ENCODE measurements at regions not wholly inside any gene's neighbourhood (a gene's known extent, or its start where the extent isn't known, plus 50 kb on each side); places are given as distances from the start of the nearest gene placed in this dataset.
"Not testable (repeated sequence)": the region's sequence is repeated elsewhere in the genome, so short reads cannot be mapped to it uniquely, and the experiment has no call there.

- H3K4me3 ChIP-seq, result no peak overlapping the region
- peaks cover 11 to 28% (median 23%) of the 10 kb centered on the region in 10 experiments for H3K4me1 ChIP-seq
- TF ChIP-seq Cebpa-rat (IDR thresholded peaks at IDR 0.05), result no peak
Observed at GRCh38 chr13:34166406-34166805, 348.5 kb downstream of the RFC3 start.

GRCh38 chr13:34167347-34167746 is 349.4 kb downstream of the RFC3 start:
- no peak overlapping the region for H3K4me3 ChIP-seq
- no peaks in the 10 kb centered on the region for H3K36me3 ChIP-seq
- H3K9ac ChIP-seq, result no peak overlapping the region
- no peak overlapping the region for H3K27ac ChIP-seq
- no peak overlapping the region for H3K4me2 ChIP-seq
- no peaks in the 10 kb centered on the region for H3K9me3 ChIP-seq (replicated peaks in 1 of 11)
- no peaks in the 10 kb centered on the region for H4K20me1 ChIP-seq
- H3K4me1 ChIP-seq, result peaks cover 5 to 19% (median 14%) of the 10 kb centered on the region in 10 experiments
- H3K27me3 ChIP-seq, result no peaks in the 10 kb centered on the region
- TF ChIP-seq Cebpa-rat (IDR thresholded peaks at IDR 0.05), result no peak

More at GRCh38 chr13:34166406-34166805, 348.5 kb downstream of the RFC3 start:
- no peak overlapping the region for H3K27ac ChIP-seq
- H4K20me1 ChIP-seq, result no peaks in the 10 kb centered on the region
- no peak overlapping the region for H3K4me2 ChIP-seq
- no peaks in the 10 kb centered on the region for H3K36me3 ChIP-seq
- no peaks in the 10 kb centered on the region for H3K9me3 ChIP-seq (replicated peaks in 1 of 11)
- no peak overlapping the region for H3K9ac ChIP-seq
- no peaks in the 10 kb centered on the region for H3K27me3 ChIP-seq

- Histone ChIP-seq H3K27me3 (no peaks in the 10 kb centered on the region), H4K20me1 (no peaks in the 10 kb centered on the region), H3K27ac (no peak overlapping the region), H3K9ac (no peak overlapping the region), H3K4me2 (no peak overlapping the region), H3K4me3 (no peak overlapping the region), H3K9me3 (replicated peaks in 1 of 11) (no peaks in the 10 kb centered on the region), H3K36me3 (no peaks in the 10 kb centered on the region), H3K4me1 (peaks cover 0 to 8% (median 5%) of the 10 kb centered on the region in 10 experiments; a peak in 8 of 20 replicates)
- TF ChIP-seq Cebpa-rat (IDR thresholded peaks at IDR 0.05), result no peak
Observed at GRCh38 chr13:34172048-34172447, 354.1 kb downstream of the RFC3 start.

GRCh38 chr13:34174671-34175145 is 356.8 kb downstream of the RFC3 start:
- Histone ChIP-seq H3K9me3 (replicated peaks in 1 of 11) (no peaks in the 10 kb centered on the region), H3K27me3 (no peaks in the 10 kb centered on the region), H4K20me1 (no peaks in the 10 kb centered on the region), H3K4me3 (no peak overlapping the region), H3K27ac (no peak overlapping the region), H3K4me1 (peaks cover 0 to 8% (median 5%) of the 10 kb centered on the region in 10 experiments; a peak in 8 of 20 replicates), H3K9ac (no peak overlapping the region), H3K36me3 (no peaks in the 10 kb centered on the region), H3K4me2 (no peak overlapping the region)
- TF ChIP-seq Cebpa-rat (IDR thresholded peaks at IDR 0.05), result no peak

GRCh38 chr13:34175551-34175950 is 357.6 kb downstream of the RFC3 start:
- H3K4me2 ChIP-seq, result no peak overlapping the region
- H4K20me1 ChIP-seq, result no peaks in the 10 kb centered on the region
- H3K4me1 ChIP-seq, result peaks cover 0 to 3% (median under 1%) of the 10 kb centered on the region in 10 experiments; a peak in 8 of 20 replicates
- no peaks in the 10 kb centered on the region for H3K27me3 ChIP-seq
- H3K4me3 ChIP-seq, result no peak overlapping the region
- H3K36me3 ChIP-seq, result no peaks in the 10 kb centered on the region
- TF ChIP-seq Cebpa-rat (IDR thresholded peaks at IDR 0.05), result no peak
- no peak overlapping the region for H3K27ac ChIP-seq
- no peaks in the 10 kb centered on the region for H3K9me3 ChIP-seq (replicated peaks in 1 of 11)
- H3K9ac ChIP-seq, result no peak overlapping the region

GRCh38 chr13:34176633-34177032 is 358.7 kb downstream of the RFC3 start:
- H4K20me1 ChIP-seq, result no peaks in the 10 kb centered on the region
- H3K9ac ChIP-seq, result no peak overlapping the region
- no peaks in the 10 kb centered on the region for H3K9me3 ChIP-seq (replicated peaks in 1 of 11)
- no peaks in the 10 kb centered on the region for H3K27me3 ChIP-seq
- H3K36me3 ChIP-seq, result no peaks in the 10 kb centered on the region
- H3K4me1 ChIP-seq, result no peaks in the 10 kb centered on the region
- no peak overlapping the region for H3K4me3 ChIP-seq
- H3K4me2 ChIP-seq, result no peak overlapping the region
- no peak overlapping the region for H3K27ac ChIP-seq
- TF ChIP-seq Cebpa-rat (IDR thresholded peaks at IDR 0.05), result no peak

- Histone ChIP-seq H3K9me3 (replicated peaks in 1 of 11) (no peaks in the 10 kb centered on the region), H3K4me2 (no peak overlapping the region), H3K4me3 (no peak overlapping the region), H3K27ac (no peak overlapping the region), H3K9ac (no peak overlapping the region), H3K36me3 (no peaks in the 10 kb centered on the region), H3K4me1 (no peaks in the 10 kb centered on the region), H3K27me3 (no peaks in the 10 kb centered on the region), H4K20me1 (no peaks in the 10 kb centered on the region)
- no peak for TF ChIP-seq Cebpa-rat (IDR thresholded peaks at IDR 0.05)
Observed at GRCh38 chr13:34179481-34179880, 361.5 kb downstream of the RFC3 start.

- no peaks in the 10 kb centered on the region for H3K4me1 ChIP-seq
- H3K9ac ChIP-seq, result no peak overlapping the region
- H3K4me3 ChIP-seq, result no peak overlapping the region
- H3K4me2 ChIP-seq, result no peak overlapping the region
- no peaks in the 10 kb centered on the region for H4K20me1 ChIP-seq
- TF ChIP-seq Cebpa-rat (IDR thresholded peaks at IDR 0.05), result no peak
- no peaks in the 10 kb centered on the region for H3K27me3 ChIP-seq
- no peak overlapping the region for H3K27ac ChIP-seq
- H3K36me3 ChIP-seq, result no peaks in the 10 kb centered on the region
- H3K9me3 ChIP-seq (replicated peaks in 1 of 11), result no peaks in the 10 kb centered on the region
Observed at GRCh38 chr13:34179927-34180326, 362.0 kb downstream of the RFC3 start.

GRCh38 chr13:34181256-34181655 is 363.3 kb downstream of the RFC3 start:
- H3K9ac ChIP-seq; H3K4me2 ChIP-seq; H3K36me3 ChIP-seq; H3K27ac ChIP-seq; H3K4me1 ChIP-seq; H3K27me3 ChIP-seq; H3K4me3 ChIP-seq; H3K9me3 ChIP-seq (replicated peaks in 1 of 11); H4K20me1 ChIP-seq: not testable (repeated sequence)

- Histone ChIP-seq H3K9ac (no peak overlapping the region), H3K4me1 (no peaks in the 10 kb centered on the region), H4K20me1 (no peaks in the 10 kb centered on the region), H3K27ac (no peak overlapping the region), H3K9me3 (replicated peaks in 1 of 11) (peaks cover 0 to 10% (median 0%) of the 10 kb centered on the region in 11 experiments; a peak in 2 of 22 replicates), H3K4me3 (no peak overlapping the region), H3K27me3 (no peaks in the 10 kb centered on the region), H3K4me2 (no peak overlapping the region), H3K36me3 (no peaks in the 10 kb centered on the region)
- no peak for TF ChIP-seq Cebpa-rat (IDR thresholded peaks at IDR 0.05)
Observed at GRCh38 chr13:34189946-34190345, 372.0 kb downstream of the RFC3 start.
